Colonic mucosa (tissue), 4 donors: ENCODE measurements at regions not wholly inside any gene's neighbourhood (a gene's known extent, or its start where the extent isn't known, plus 50 kb on each side); places are given as distances from the start of the nearest gene placed in this dataset.

ENCODE experiments used
- DNase-seq: peaks from one replicate; pipeline ENCODE4 v3.0.0-alpha.2; 2020
- H3K27ac ChIP-seq: fragments of 200-600 bp; one replicate; pipeline ENCODE4 v1.8.0; 2021
- H3K27me3 ChIP-seq: fragments of 200-600 bp; one replicate; pipeline ENCODE4 v1.8.0; 2021
- H3K36me3 ChIP-seq: fragments of 200-600 bp; one replicate; pipeline ENCODE4 v1.8.0; 2021
- H3K4me1 ChIP-seq: fragments of 200-600 bp; one replicate; pipeline ENCODE4 v1.8.0; 2021; ENCODE audit warnings: mild to moderate bottlenecking
- H3K4me3 ChIP-seq: fragments of 200-600 bp; one replicate; pipeline ENCODE4 v1.8.0; 2021
- H3K9ac ChIP-seq, 2 donors: one replicate each; pipeline ENCODE4 v1.7.0; 2013; ENCODE audit warnings: control low read depth in 2 of 2, low read depth in 2 of 2, low read length in 2 of 2
- H3K9me3 ChIP-seq: fragments of 200-600 bp; one replicate; pipeline ENCODE4 v1.8.0; 2021
- CTCF ChIP-seq: fragments of 200-600 bp; IDR thresholded peaks from one replicate; pipeline ENCODE4 v1.8.0; 2022; ENCODE audit warnings: antibody characterized with exemption, mild to moderate bottlenecking
- intact Hi-C: fragments of 100-400 bp; cut with DNase I; formaldehyde crosslinking; loops from one replicate; pipeline ENCODE4 v1.14.1; 2022
- donor health status: healthy.
- donor health status: DM: no; HTN: no; CAD: no.
- donor health status: DM: no; HTN: no; CAD: no.

GRCh38 chr1:57894315-57894714, 470.5 kb upstream of the DAB1 start:
- DNase-seq = no peak
- no peak overlapping the region for H3K27ac ChIP-seq
- no peak for TF ChIP-seq CTCF
- H3K4me3 ChIP-seq = no peak overlapping the region
- H3K27me3 ChIP-seq = no peaks in the 10 kb centered on the region
- H3K9me3 ChIP-seq = no peaks in the 10 kb centered on the region
- intact Hi-C loops = no loop called here
- H3K36me3 ChIP-seq = no peaks in the 10 kb centered on the region
- no peak overlapping the region for H3K9ac ChIP-seq
- no peaks in the 10 kb centered on the region for H3K4me1 ChIP-seq

- DNase-seq = no peak
- Histone ChIP-seq H3K36me3 (no peaks in the 10 kb centered on the region), H3K9me3 (no peaks in the 10 kb centered on the region), H3K27me3 (no peaks in the 10 kb centered on the region), H3K4me1 (no peaks in the 10 kb centered on the region), H3K9ac (no peak overlapping the region), H3K27ac (no peak overlapping the region), H3K4me3 (no peak overlapping the region)
- no peak for TF ChIP-seq CTCF
- intact Hi-C loops = no loop called here
Measured at GRCh38 chr1:57889676-57890320, 465.9 kb upstream of the DAB1 start.

GRCh38 chr1:57887964-57888491, 464.2 kb upstream of the DAB1 start:
- no peaks in the 10 kb centered on the region for H3K27me3 ChIP-seq
- H3K9ac ChIP-seq = no peak overlapping the region
- no peaks in the 10 kb centered on the region for H3K9me3 ChIP-seq
- H3K4me3 ChIP-seq = no peak overlapping the region
- no peaks in the 10 kb centered on the region for H3K36me3 ChIP-seq
- no peak overlapping the region for H3K27ac ChIP-seq
- intact Hi-C loops = no loop called here
- DNase-seq = no peak
- H3K4me1 ChIP-seq = no peaks in the 10 kb centered on the region
- no peak for TF ChIP-seq CTCF

GRCh38 chr1:57886376-57886775, 462.5 kb upstream of the DAB1 start:
- Histone ChIP-seq H3K27me3 (no peaks in the 10 kb centered on the region), H3K4me1 (no peaks in the 10 kb centered on the region), H3K36me3 (no peaks in the 10 kb centered on the region), H3K4me3 (no peak overlapping the region), H3K27ac (no peak overlapping the region), H3K9ac (no peak overlapping the region), H3K9me3 (no peaks in the 10 kb centered on the region)
- DNase-seq = no peak
- no peak for TF ChIP-seq CTCF
- intact Hi-C loops = no loop called here

- H3K27me3 ChIP-seq = no peaks in the 10 kb centered on the region
- DNase-seq = no peak
- no peak overlapping the region for H3K27ac ChIP-seq
- no peak for TF ChIP-seq CTCF
- no peaks in the 10 kb centered on the region for H3K36me3 ChIP-seq
- no peak overlapping the region for H3K9ac ChIP-seq
- H3K4me3 ChIP-seq = no peak overlapping the region
- intact Hi-C loops = no loop called here
- H3K4me1 ChIP-seq = no peaks in the 10 kb centered on the region
- H3K9me3 ChIP-seq = no peaks in the 10 kb centered on the region
Measured at GRCh38 chr1:57883642-57883995, 459.8 kb upstream of the DAB1 start.
